NCI-H1417 (cell line): ENCODE measurements at regions not wholly inside any gene's neighbourhood (a gene's known extent, or its start where the extent isn't known, plus 50 kb on each side); places are given as distances from the start of the nearest gene placed in this dataset.

Source experiments
- DNase-seq, 3 experiments: peaks; one replicate each; lab custom pipeline; 2025; lab: John Stamatoyannopoulos, UW

DNA sequence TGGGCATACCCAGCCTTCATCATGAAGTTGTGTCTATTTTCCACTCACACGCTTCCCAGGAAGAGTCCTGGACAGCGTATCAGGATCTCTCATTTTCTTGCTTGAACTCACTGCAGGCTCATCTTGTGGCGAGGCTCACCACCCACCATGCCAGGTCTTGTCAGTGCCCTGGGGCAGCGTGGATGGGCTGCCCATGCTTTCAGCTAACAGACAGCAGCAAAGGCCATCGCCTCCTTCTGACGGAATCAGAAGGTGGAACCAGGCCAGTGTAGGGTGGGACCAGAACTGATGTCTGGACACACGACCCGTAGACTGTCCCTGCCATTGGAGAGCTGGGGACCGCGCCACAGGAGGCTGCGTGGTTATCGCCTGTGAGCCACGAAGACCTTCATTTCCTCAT lies 169.4 kb downstream of the FOXL1 start:
- no peak for DNase-seq

DNA sequence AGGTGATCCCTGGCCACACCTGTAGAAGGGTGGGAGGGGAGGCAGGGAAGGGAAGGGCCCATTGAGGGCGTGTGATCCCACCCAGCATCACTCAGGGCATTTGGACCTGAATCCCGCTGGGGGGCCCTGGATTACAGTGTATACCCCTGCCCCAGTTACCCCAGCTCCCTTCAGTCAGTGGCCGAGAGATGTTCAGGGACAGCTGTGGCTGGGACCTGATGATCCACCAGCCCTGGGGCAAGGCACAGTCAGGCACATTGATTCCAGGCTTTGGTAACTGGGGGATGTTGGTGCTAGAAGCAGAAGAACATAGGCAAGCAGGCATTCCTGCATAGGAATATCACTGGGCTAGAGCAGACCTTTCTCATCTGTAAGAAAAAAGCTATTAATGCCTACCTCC lies 170.3 kb downstream of the FOXL1 start:
- DNase-seq = no peak

DNA sequence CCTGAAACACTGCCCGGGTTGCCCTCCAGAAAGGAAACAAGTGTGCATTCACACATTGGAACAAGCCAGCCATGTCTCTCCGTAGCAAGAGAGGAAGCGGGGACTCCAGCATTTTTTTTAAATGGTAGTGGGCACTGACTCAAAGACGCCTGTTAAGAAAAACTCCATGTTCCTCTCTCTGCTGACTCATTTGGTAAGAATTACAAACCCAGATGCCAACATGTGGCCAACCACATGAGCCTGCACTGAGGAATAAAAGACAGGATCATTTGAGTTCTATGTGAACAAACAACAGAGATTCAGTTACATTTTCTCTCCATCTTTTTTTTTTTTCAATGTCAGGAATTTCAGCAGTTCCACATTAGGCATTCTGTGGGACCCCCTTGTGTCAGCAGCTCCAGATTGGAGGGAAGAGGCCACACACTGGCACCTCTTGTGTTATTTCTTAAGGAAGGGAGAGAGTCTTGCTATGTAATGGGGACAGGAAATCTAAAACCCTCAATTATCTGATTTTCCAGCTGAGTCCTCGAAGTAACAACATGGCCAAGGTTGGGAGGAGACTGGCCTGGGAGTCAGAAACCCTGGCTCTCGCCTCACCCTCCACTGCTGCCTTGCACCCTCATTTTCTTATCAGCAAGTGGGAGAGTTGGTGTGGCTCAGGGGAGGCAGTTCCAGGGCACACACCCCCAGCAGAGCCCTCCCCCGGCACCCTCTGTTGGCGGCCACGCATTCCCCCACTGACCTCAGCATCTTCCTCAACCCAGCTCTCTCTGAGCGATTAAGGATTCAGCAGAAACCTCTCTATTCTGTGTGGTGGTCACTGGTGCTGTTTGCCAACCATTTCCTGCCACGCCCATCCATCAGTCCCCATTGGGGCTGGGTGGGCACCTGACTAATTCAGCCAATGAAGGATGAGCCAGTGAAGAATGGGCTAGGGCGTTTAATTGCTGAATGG lies 173.0 kb downstream of the FOXL1 start:
- no peak for DNase-seq

DNA sequence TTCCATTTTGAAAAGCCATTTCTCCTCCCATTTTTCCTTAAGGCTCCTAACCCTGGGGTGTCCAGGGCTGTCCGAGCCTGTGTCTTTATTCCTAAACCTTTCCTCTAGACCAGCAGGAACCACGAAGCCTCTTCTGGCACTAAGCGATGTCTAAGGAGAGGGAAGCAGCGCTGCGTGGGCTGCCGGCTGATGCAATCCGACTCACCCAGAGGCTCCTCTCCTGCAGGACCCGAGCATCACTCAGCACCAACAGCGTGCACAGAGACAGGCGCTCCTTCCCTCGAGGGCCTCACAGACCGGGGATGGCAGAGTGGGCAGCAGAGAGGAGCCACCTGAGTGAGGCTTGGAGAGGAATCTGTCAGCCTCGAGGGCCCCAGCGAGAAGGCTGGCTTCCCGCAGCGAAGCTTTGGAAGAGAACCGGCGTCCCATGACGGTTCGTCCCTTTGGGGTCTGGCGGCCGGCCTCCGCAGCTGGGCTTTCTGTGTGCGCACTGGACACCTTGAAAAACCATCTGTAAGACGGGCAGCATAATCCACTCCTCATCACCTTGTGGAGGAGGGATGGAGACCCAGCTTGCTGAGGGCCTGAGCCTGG lies 174.3 kb downstream of the FOXL1 start:
- DNase-seq = no peak

DNA sequence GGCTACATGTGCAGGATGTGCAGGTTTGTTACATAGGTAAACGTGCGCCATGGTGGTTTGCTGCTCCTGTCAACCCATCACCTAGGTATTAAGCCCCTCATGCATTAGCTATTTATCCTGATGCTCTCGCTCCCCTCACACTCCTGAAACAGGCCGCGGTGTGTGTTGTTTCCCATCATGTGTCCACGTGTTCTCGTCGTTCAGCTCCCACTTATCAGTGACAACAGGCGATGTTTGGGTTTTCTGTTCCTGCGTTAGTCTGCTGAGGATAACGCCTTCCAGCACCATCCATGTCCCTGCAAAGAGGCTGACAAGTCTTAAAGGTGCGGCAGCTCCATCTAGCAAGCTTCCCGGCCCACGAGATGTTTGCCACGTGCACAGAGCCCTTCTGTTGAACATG lies 175.1 kb downstream of the FOXL1 start:
- DNase-seq = no peak

DNA sequence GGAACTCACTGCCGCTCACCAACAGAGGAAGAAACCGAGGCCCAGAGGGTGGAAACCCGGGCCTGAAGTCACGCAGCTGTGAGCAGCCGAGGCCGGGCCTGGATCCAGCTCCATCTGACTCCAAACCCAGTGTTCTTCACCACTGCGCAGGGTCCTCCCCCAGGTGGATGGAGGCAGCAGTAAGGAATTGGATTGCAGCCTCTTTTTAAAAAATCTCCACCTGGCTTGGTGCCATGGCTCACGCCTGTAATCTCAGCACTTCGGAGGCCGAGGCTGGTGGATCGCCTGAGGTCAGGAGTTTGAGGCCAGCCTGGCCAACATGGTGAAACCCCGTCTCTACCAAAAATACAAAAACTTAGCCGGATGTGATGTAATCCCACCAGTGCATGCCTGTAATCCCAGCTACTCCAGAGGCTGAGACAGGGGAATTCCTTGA lies 177.2 kb downstream of the FOXL1 start:
- DNase-seq = no peak

DNA sequence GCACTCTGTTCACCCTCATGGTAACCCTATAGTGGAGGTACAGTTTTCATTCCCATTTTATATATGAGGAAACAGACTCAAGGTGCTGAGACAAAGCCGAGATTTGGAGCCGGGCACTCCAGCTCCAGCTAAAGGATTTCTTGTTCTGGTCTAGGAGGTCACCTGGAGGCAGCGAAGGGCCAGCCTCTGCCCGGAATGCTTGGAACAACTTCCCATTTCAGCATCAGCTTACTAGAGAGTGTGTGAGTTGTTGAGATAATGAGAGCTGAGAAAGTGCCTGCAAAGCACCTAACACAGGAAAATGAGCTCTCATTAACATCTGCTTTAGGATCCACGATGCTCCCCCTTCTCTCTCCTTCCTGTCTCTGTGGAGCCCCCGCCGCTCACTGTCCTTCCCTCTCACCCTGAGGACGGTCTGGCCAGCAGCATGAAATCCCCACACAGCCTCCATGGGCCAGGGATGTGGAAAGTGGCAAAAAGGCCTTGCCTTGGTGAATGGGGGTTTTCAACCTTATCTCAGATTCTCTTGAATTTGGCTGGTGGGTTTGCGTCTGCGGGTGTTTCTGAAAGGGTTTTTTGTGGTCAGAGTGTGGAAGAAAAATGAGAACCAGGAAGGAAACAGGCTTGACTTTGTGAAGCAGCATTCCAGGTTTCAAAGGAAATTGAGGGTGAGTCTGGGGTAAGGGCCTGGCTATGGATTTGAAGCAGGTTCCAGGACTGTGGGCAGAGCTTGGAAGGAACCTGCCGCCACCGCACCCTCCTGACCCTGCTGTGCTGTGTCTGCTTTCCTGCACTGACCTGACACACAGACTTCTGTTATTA lies 178.7 kb downstream of the FOXL1 start:
- no peak for DNase-seq

DNA sequence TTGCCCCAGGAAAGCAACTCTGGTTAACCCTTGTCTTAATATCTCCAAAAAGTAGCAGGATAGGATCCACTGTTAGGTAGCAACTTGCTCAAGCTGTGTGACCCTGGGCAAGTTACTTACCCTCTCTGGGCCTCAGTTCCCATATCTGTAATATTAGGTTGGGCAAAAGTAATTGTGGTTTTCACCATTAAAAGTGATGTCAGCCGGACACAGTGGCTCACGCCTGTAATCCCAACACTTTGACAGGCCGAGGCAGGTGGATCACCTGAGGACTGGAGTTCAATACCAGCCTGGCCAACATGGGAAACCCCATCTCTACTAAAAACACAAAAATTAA lies 179.3 kb downstream of the FOXL1 start:
- no peak for DNase-seq

DNA sequence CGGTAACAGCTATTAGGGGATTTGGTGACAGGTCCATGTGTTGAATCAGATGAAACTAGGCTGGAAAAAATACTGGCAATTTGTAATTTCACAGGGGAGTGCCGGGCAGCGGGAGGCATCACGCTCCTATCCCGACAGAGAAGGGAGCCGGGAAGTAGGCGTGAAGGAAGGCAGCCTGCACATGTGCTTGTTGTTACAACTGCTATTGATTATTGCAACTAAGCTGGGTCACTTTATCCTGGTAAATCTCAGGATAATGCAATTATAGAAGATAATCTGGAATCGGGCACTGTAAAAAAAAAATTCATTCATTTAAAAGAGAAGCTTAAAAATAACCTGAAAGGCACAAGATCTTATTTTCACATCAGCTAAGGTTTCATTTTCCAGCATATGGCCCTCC lies 180.6 kb downstream of the FOXL1 start:
- no peak for DNase-seq

DNA sequence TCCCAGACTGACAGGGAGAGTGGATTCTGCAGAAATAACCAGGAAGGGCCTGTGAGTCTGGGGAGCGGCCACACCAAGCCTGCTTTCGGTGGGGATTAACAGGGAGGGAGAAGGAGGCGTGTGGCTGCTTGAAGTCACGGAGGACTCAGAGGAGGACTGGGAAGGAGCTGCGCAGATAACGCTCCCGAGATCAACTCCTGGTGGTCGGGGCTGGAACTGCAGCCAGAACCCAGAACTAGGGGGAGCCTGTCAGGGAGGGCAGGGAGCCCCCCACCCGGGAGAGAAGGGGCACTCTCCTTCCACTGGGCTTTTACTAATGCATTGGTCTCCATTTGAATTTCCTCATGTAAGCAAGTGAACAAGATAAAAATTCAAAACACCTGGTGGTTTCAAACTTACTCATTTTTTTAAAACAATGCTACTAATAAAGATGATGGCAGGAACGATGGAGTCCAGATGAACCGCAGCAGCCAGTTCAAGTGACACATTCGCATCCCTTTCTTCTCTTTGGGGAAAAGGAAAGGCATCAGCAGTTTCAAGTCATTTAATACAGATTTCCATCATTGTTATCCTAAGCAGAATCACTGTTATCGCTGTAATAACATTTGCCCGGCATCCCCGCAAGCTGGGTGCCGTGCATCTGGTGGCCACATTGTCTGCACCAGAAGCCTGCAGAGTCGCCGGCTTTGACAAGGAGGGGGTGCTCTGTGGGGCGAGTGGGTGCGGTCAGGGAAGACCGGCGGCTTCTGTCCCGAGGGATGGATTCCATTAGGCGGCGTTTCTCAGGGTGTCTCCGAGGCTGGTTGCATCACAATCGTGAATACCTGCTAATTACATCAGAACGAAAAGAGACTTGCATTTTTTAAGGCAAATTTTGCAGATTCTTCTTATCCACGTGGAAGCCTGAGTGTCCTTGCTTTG lies 183.0 kb downstream of the FOXL1 start:
- DNase-seq = peak in 2 of 3 experiments; percentile 0 to 4

DNA sequence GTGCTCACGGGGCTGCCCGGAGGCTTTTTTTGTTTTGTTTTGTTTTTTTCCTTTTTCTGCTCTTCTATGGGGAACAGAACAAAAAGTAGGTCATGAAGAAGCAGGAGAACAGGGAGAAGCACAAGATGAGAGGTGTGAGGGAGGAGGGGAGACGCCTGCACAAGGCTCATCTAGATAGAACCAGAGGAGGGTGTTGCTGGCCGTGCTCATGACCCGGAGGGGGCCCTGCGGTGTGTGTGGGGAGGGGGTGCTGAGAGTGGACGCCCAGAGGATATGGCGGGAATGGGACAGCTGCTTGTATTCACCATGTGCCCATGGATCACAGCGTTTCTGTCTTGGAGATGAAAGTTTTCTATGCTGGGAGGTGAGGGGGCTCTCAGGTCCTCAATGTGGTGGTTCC lies 183.7 kb downstream of the FOXL1 start:
- no peak for DNase-seq

DNA sequence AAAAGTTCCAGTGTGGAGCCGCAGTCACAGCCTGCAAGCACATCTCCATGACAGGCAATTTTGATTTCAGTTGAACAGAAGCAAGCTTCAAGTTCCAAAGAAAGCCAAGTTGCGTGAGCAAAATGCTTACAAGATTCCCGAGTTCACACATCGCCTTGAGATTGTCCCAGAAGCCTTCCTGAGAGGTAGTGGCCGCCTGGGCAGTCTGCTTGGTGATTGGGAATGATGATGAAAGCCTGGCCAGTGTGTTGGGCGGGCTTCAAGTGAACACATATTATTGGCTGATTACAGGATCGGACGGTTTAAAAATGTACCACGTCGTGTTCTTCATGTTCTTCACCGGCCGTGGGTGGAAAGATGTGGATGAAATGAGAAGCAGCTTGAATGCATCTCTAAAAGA lies 185.5 kb downstream of the FOXL1 start:
- DNase-seq = no peak

DNA sequence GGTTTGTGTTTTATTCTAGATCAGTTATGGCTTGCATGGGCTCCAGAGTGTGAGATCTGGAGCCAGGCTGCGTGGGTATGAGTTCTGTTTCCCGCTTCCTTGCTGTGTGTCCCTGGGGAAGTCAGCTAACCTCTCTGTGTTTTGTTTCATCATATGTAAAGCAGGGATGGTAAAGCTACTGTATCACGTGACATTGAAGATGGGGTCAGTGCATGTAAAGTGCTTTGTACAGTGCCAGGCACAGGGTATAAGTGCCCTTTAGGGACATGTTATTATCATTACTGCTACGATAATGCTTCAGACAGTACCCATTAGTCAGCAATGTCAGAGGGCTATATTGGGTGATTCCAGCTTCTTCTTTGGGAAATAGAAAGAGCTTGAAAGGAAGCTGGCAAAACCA lies 186.2 kb downstream of the FOXL1 start:
- DNase-seq = no peak

DNA sequence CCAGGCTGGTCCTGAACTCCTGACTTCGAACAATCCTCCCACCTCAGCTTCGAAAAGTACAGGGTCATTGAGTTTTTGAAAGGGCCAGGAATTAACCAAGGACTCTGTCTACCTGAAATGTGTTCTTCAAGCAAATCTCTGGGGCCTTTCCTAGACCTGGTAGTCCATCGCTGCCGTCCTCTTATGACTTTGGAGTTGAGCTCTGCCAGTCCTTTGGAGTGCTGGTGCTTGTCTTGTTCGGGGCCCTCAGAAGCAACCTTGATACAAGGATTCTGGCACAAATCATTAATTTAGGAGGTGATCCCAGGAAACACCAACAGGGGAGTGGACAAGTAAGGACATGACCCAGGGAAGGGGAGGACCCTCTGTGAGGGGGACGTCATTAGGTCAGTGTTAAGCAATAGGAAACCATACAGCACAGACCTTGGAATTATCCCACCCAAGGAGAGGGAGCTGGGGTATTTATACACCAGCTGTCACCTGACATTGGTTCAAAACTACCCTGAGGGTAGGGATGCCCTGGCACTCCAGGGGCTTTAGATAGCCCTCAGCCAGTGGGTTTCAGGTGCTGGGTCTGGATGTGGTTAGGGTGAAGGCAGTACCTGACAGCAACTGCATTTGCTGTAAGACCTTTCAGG lies 187.2 kb downstream of the FOXL1 start:
- DNase-seq = no peak

DNA sequence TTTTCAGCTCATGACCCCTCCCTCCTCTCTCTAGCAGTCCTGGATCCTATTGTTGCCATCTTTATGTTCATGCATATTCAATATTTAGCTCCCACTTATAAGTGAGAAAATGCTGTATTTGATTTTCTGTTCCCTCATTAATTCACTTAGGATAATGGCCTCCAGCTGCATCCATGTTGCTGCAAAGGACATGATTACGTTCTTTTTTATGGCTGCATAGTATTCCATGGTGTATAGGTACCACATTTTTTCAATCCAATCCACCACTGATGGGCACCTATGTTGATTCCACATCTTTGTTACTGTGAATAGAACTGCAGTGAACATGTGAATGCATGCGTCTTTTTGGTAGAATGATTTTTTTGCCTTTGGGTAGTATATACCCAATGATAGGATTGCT lies 188.4 kb downstream of the FOXL1 start:
- DNase-seq = no peak

DNA sequence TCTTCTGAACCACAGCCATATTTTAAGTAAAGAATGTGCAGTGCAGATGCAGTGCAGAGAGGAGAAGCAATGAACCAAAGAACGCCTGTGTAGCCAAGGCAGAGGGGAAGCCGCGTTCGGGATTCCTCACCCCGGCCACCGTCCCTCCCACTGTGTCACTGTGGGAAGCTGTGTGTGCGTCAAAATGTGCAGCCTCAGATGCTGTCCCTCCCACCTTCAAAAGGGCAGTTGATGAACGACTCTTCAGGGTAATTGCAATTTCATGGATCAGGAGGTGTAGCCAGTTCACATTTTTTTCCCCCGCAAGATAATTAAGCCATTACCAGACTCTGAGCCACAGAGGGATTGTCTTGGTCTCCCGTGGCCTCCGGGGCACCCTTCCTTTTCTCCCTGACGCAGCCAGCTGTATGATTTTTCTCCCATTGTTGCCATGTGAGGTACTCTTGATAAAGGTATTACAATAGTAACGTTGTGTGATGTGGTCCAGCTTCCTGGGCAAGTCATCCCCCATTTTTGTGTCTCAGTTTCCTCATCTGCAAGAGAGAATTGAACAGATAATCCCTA lies 190.0 kb downstream of the FOXL1 start:
- no peak for DNase-seq

DNA sequence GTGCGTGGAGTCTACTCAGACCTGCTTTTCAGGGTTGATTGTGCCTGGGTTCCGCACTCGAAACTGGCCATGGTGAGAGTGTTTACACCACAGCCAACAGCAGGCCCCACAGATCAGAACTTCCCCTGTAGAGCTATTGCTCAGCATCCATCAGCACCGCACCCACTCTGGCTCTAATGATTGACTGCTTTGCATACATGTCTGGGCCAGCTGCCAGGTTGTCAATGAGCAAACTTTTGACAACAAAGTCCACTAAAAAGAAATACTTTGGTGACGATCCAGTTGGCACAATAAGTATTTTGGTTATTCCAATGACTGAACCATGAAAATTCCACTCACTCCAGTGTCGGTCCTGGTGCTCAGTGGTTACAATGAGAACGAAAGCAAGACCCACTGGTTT lies 190.7 kb downstream of the FOXL1 start:
- no peak for DNase-seq

DNA sequence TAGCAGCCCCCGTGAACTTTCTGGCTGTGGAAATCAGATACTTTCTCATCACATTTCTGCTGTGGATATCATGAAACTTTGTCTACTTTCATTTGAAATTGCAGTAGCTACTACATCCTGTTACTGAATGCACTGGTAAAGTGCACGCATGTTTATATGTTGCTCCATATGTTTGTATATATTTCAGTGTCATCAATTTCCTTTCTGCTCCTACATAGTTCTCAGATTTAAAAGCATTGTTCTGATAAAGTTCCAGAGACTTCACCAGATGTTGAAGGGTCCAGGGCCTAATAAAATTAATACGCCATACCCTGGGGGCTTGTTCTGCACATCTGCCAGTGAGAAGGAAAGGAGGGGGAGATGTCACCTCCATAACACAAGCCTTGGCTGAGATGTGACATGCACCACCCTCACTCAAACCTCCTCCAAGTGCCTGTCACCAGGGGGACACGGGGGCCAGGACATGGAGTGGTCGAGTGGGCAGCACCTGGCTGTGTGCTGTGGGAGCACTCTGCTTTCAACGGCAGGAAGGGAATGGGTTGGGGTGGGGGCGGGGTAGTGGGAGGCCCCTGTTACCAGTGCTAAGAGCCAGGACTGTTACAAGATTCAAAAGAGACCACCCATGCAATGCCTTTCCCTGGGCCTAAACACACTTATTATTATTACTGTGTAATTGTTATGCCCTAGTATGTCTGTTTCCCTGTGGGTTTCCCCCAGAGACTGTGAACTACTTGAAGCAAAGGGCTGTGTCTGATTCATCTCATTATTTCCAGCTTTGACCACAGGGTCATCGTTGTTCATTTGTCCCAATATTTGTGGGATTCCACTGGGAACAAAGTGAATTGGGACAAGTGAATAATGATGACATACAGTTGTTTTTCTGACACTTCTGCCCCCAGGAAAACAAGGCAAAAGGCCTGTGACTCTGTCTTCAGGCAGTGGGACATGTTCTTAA lies 193.4 kb downstream of the FOXL1 start:
- no peak for DNase-seq

DNA sequence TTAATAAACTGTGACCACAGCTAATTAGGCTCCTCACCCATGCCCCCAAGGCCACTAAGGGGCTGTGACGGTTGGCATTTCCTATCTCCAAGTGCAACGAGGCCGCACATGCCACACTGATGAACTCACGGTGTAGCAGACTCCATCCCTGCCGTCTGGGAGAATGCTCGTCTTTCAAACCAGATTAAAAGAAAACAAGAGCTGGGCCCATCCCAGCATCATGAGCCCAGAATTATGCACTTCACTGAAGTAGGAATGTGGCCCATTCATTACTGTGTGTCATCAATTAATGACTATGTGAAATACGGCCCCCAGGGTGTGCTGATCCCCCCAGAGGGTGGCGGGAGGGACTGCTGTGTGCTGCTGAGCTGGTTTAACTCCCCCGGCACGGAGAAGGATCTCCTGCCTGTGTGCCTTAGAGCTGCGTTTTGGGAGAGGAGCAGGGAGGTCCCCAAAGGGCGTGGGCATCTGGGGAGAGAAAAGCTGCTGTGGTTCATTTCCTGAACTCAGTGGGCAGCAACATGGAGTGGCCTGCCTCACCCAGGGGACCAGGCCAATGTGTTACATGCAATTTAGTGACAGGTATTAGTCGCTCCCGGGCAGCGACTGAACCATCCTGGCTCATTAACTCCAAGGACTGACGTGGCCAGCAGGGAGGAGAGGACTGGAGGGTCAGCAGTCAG lies 194.5 kb downstream of the FOXL1 start:
- DNase-seq = no peak
